C4-2B (cell line): ENCODE measurements at regions not wholly inside any gene's neighbourhood (a gene's known extent, or its start where the extent isn't known, plus 50 kb on each side); places are given as distances from the start of the nearest gene placed in this dataset.
"Not testable (repeated sequence)": the region's sequence is repeated elsewhere in the genome, so short reads cannot be mapped to it uniquely, and the experiment has no call there.

Experiments
- H3K27ac ChIP-seq: fragments of 450-650 bp; 2 replicates; pipeline ENCODE4 v1.5.1; 2017
- CTCF ChIP-seq: fragments of 450-650 bp; conservative IDR thresholded peaks from 2 replicates; pipeline ENCODE4 v1.5.1; 2017; ENCODE audit warnings: mild to moderate bottlenecking
- ZFX ChIP-seq: fragments of 450-650 bp; IDR thresholded peaks from 2 replicates; pipeline ENCODE4 v1.6.1; 2017

- TF ChIP-seq CTCF (no peak), ZFX (no peak)
- H3K27ac ChIP-seq, result no peak overlapping the region
Observed at GRCh38 chr2:91477731-91478672, 2786.5 kb downstream of the RPIA start.

- H3K27ac ChIP-seq, result not testable (repeated sequence)
Observed at GRCh38 chr2:91478851-91479718, 2787.6 kb downstream of the RPIA start.

- H3K27ac ChIP-seq, result not testable (repeated sequence)
Observed at GRCh38 chr2:91485226-91485625, 2793.8 kb downstream of the RPIA start.

GRCh38 chr2:91497129-91498064 is 2805.9 kb downstream of the RPIA start:
- not testable (repeated sequence) for H3K27ac ChIP-seq

- H3K27ac ChIP-seq, result not testable (repeated sequence)
Observed at GRCh38 chr2:91498065-91498449, 2806.6 kb downstream of the RPIA start.

GRCh38 chr2:91498513-91499250 is 2807.2 kb downstream of the RPIA start:
- not testable (repeated sequence) for H3K27ac ChIP-seq

- not testable (repeated sequence) for H3K27ac ChIP-seq
Observed at GRCh38 chr2:91499431-91500050, 2808.1 kb downstream of the RPIA start.

- not testable (repeated sequence) for H3K27ac ChIP-seq
Observed at GRCh38 chr2:91500246-91500977, 2808.9 kb downstream of the RPIA start.

- not testable (repeated sequence) for H3K27ac ChIP-seq
Observed at GRCh38 chr2:91500978-91501310, 2809.5 kb downstream of the RPIA start.

- H3K27ac ChIP-seq, result not testable (repeated sequence)
Observed at GRCh38 chr2:91501481-91502080, 2810.1 kb downstream of the RPIA start.

- H3K27ac ChIP-seq, result not testable (repeated sequence)
Observed at GRCh38 chr2:91503572-91503958, 2812.1 kb downstream of the RPIA start.

GRCh38 chr2:91503959-91504741 is 2812.7 kb downstream of the RPIA start:
- H3K27ac ChIP-seq, result not testable (repeated sequence)

- not testable (repeated sequence) for H3K27ac ChIP-seq
Observed at GRCh38 chr2:91508816-91509215, 2817.3 kb downstream of the RPIA start.

GRCh38 chr2:91509276-91509675 is 2817.8 kb downstream of the RPIA start:
- H3K27ac ChIP-seq, result not testable (repeated sequence)

- H3K27ac ChIP-seq, result not testable (repeated sequence)
Observed at GRCh38 chr2:91511166-91511565, 2819.7 kb downstream of the RPIA start.

GRCh38 chr2:91515966-91516365 is 2824.5 kb downstream of the RPIA start:
- H3K27ac ChIP-seq, result not testable (repeated sequence)

GRCh38 chr2:91516669-91517068 is 2825.2 kb downstream of the RPIA start:
- not testable (repeated sequence) for H3K27ac ChIP-seq
